Right hindlimb (tissue), 1 donor: ENCODE measurements at regions not wholly inside any gene's neighbourhood (a gene's known extent, or its start where the extent isn't known, plus 50 kb on each side); places are given as distances from the start of the nearest gene placed in this dataset.
"Not testable (repeated sequence)": the region's sequence is repeated elsewhere in the genome, so short reads cannot be mapped to it uniquely, and the experiment has no call there.

Experiments
- DNase-seq: peaks from one replicate; pipeline ENCODE4 v3.0.0-alpha.2; 2018

DNA sequence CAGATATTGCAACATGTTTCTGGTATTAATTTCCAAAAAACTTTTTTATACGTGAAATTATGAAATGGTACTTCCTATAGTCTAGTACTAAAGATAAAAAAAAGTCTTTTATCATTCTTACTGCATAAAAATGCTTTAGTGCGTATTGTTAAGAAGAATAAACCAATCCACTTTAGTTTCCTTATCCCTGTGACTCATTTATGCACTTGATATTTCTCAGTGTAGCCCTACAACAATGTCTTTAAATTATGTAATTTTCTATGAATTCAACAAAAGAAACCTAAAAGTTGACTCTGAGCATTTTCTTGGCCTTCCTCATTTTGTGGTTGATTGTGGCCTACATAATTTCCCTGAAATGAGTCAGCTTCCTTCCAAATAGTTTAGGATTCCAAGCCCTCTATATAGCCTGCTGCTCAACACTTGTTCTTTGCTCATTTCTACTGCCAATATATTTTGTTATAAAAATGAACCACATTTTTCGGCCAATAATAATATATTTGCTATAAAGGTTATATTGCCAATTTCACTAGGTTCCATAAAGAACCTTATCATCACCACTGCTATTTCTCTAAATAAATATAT lies 961.7 kb upstream of the ADAMTS5 start:
- not testable (repeated sequence) for DNase-seq

DNA sequence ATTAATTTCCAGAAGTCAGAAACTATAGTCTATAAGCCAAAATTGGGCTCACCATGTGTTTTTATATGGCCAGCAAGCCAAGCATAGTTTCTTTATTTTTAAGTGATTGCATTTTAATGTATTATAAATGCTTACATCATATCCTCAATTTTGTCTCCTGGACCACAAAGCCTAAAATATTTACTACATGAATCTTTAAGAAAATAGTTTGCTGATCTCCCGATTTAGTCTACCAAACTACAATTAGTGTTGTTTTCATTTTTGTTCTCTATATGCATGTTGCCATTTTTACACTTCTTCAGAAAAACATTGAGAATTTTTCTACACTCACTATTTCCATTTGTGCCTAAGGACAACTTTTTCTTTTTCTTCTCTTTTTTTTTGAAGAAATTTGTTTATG lies 954.5 kb upstream of the ADAMTS5 start:
- DNase-seq, result not testable (repeated sequence)

DNA sequence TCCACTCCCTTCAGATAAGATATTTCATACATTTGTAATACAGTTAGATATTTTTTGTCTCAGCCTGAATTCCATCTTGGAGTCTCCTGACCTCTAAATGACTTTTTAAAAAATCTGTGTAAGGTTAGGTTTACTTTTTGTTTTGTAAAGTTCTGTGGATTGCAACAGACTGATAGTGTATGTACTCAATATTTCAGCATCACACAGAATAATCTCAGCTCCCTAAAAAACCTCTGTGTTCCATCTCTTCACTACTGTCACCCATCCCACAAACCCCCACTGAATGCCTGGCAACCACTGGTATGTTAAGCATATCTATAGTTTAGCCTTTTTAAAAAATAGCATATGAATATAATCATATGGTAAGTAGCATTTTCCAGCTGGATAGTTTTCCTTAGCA lies 951.1 kb upstream of the ADAMTS5 start:
- DNase-seq, result not testable (repeated sequence)

DNA sequence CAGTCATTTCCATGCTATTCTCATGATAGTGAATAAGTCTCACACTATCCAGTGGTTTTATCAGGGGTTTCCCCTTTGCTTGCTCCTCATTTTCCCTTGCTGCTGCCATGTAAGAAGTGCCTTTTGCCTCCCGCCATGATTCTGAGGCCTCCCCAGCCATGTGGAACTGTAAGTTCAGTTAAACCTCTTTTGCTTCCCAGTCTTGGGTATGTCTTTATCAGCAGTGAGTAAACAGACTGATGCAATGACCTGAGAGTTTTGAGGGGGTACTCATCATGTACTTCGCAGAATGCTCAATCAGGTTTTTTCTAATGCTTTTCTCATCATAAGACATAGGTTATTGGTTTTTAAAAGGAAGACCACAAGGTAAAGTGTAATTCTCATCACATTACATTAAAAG lies 949.4 kb upstream of the ADAMTS5 start:
- not testable (repeated sequence) for DNase-seq

DNA sequence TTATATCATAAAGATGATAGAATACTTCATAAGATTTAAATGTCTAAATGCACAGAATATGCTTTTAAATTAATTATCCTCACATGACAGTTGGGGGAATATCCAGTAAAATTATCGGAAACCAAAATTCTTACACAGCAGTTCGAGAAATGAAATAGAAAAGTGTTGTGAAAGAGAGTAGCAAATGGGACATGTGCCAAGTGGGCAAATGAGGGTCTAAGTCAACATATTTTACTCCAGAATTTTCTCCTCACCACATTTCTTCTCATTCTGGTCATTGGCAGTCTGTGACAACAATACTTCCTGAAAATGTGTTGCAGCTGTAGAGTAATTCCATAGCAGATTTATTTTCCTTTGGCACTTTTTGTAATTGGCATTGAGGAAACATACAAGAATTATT lies 945.2 kb upstream of the ADAMTS5 start:
- not testable (repeated sequence) for DNase-seq

DNA sequence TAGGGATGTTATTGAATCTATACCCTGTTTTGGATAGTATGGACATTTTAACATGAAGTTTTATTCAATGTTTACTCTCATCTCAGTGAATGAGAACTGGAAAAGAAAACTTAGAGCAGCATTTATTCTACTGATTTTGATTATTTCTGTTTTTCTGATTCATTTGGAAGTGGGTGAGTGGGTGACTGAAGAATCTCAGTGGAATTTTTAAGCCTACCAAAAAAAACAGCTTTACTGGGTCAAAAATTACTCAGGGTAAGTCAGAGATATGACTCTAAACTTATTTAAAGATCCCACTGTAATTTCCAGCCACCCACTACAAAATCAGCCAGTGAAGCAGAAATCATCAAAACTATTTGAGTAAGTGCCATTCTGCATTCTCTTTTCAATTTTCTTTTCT lies 942.6 kb upstream of the ADAMTS5 start:
- not testable (repeated sequence) for DNase-seq

DNA sequence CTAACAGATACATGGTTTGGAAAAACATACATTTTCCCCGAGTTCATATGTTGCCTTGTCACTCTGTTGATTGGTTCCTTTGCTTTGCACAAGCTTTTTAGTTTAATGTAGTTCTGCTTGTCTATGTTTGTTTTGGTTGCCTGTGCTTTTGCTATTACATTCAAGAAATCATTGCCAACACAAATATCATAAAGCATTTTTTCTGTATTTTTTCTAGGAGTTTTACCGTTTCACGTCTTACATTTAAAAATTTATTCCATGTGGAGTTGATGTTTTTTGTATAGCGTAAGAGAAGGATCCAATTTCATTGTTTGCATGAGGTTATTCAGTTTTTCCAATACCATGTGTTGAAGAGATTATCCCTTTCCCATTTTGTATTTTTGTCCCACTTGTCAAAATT lies 941.9 kb upstream of the ADAMTS5 start:
- not testable (repeated sequence) for DNase-seq

DNA sequence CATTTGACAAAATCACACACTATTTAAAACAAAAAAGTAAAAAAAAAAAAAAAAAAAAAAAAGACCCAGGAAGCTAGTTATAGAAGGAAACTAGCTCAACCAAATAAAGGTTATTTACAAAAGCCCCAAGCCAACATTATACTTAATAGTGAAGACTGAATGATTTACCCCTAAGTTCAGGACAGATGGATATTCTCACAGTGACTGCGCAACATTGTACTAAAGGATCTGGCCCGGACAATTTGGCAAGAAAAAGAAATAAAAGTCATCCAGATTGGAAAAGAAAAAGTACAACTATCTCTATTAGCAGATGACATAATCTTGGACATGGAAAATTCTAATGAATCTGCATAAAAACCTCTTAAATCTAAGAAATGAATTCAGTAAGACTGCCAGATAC lies 936.0 kb upstream of the ADAMTS5 start:
- not testable (repeated sequence) for DNase-seq

DNA sequence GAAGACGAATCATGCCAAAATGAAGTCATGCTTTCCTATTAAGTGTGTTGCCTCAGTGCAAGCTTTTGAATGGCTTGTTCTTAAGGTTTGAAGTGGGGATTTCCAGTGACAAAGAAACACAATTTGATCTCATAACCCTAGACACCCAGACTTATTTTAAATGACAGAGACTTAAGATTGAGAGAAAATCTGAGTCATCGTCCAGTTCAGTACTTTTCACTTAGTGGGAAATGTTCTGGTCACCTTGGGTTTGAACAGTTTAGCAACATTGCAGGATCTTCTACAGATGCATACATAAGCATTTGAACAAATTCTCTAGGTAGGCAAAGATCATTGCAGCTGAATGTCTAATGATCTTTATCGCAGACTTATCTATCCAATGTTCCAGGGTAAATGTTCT lies 926.7 kb upstream of the ADAMTS5 start:
- not testable (repeated sequence) for DNase-seq

DNA sequence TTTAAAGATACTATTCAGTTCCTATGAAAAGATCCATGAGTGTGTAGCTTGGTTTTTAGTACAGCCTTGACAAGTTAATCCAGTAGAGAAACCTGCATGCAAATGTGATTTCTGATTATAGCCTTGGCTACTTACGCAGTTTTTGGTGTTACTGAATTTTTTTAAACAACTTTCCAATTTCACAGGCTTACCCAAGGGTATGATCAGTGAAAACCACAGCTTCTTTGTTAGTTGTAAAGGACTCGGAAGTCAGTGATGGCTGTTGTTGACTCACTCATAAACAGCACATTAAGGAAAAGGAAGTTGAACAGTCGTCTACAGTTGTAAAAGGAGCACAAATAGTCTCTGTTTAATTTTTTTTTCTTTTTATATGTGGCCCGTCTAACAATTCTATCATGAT lies 924.6 kb upstream of the ADAMTS5 start:
- not testable (repeated sequence) for DNase-seq

DNA sequence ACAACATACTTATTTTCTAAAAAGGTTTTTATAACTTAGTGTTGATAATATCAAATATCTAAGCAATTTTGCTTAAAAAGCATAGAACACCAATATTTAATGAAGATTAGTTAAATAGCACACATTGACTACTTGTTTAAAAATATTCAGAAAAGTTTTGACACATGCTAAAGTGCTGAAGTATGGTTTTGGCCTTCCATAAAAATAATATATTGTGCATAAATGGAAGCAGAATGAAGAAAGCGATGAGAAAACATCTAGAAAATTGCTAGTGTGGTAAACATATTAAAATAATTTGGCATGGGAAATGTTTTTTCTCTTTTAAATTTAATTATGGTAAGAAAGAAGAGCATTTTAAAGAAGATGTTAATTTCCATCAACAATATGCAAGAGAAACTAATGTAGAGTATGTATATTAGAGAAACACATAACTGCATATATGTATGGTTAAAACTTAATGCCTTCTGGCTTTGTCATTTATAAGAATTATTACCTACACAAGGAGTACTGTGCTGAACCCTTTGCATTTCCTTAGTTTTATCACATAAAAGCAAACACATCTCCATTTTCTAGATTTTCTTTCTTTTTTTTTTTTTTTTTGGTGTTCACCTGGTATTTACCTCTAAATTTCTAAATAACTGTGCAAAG lies 921.0 kb upstream of the ADAMTS5 start:
- DNase-seq, result not testable (repeated sequence)

DNA sequence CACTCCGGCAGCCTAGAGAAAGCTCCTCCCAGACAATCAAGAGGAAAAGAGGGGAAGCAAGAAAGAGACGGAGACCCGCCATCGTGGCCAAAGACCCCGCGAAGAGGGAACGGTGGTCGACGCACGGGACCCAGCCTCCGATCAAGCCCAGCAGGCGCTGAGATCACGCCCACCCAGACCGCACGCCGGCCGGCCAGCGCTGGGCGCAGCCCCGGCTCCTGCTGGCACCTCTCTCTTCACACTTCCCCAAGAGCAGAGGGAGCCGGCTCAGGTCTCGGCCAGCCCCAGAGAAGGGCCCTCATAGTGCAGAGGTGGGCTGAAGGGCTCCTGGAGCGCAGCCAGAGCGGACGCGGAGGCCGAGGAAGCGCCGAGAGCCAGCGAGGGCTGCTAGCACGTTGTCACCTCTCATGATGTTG lies 918.4 kb upstream of the ADAMTS5 start:
- no peak for DNase-seq

DNA sequence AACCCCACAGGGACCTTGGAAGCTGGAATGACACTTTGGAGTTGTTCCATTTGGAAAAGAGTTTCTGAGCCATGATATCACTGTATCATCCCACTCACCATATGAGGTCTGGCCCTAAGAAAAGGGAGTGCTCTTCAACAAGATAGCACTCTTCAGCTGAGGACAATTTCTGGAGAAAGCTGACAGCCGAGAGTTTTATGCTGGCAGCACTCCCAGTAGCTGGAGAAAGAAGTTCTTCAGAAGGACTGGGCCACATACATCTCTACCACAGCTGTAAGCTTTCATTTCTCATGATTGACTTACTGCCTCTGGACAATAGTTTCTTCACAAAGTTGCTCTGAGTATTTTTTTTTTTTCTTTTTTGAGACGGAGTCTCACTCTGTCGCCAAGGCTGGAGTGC lies 914.4 kb upstream of the ADAMTS5 start:
- DNase-seq, result not testable (repeated sequence)

DNA sequence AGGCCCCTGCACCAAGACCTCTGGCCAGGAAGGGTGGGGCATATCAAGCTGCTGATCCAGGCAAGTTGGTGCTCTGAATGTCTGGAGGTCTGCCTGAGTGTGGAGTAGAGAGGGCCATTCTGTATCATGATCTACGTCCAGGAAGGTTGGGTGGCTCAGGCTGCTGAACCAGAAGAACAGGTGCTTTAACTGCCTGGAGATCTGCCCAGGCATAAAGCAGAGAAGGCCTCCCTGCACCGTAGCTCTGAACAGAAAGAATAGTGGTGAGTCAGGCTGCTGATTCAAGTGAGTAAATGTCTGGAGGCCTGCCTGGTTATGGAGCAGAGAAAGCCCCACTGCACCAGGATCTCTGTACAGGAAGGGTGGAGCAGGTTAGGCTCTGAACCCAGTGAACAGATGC lies 905.5 kb upstream of the ADAMTS5 start:
- not testable (repeated sequence) for DNase-seq

DNA sequence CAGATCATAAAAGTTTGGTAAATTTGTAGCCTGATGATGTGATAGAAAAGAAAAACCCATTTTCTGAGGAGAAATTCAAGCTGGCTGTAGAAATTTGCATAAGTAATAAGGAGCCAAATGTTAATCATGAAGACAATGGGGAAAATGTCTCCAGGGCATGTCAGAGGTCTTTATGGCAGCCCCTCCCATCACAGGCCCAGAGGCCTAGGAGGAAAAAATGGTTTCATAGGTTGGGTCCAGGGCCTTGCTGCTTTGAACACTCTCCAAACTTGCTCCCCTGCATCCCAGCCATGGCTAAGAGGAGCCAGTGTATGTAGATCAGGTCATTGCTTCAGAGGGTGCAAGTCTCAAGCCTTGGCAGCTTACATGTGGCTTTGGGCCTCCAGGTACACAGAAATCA lies 903.9 kb upstream of the ADAMTS5 start:
- not testable (repeated sequence) for DNase-seq

DNA sequence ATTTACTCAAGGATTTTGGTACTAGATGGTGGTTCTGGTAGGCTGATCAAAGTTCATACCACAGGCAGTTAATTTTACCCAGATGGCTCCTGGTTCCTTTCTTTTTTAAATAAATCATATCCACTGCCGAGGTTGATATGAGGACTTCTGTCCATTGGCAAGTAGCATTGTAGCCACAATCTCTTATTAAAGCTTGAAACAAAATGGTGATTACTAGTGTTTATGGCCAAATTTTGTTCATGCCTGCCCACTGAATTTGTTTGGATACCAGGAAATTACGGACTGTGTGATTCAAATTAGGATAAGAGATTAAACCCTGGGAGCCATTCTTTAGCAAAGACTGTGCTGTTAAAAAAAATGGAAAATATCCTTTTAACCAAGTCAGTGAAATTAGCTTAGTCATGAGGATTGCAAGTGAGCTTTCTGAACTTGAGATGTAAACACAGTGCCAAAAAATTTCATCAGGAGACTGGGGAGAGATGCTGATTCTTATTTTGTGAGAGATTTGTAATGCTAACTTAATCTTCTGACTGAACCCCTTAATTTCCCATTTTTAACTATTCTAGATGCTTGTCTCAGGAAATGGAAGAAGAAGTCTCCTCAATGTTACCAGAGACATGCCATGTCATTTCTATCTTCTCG lies 893.5 kb upstream of the ADAMTS5 start:
- not testable (repeated sequence) for DNase-seq

DNA sequence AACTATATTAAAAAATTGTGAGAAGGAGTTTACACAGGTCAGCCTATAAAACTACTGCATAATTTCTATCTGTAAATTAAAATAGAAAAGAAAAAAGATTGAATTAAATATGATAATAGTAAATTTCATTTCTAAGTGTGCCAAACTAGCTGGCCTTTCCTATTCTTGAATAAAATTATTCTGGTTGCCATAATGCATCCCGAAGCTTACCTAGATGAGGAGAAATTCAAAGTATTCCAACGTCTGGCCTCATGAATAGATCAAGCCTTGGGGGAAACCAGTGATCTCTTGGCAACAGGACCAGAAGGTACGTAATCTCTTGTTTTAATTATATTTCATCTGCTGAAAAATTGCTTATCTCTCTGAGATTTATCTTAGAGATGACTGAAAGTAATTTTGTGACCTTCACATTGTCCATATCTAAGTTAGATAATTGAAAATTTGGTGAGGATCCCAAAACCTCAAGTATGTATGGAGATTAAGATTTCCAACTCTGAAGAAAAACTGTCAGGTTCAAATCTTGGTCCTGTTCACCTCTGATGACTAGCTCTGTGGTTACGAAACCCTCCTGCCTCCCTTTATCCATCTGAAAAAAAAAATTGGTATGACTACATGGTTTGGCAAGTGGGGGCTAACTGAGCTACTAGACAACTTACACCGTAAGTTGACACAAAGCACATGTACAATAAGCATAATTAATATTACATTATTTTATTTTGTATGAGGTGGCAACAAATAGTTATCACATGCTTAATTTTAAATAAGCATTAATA lies 891.4 kb upstream of the ADAMTS5 start:
- not testable (repeated sequence) for DNase-seq

DNA sequence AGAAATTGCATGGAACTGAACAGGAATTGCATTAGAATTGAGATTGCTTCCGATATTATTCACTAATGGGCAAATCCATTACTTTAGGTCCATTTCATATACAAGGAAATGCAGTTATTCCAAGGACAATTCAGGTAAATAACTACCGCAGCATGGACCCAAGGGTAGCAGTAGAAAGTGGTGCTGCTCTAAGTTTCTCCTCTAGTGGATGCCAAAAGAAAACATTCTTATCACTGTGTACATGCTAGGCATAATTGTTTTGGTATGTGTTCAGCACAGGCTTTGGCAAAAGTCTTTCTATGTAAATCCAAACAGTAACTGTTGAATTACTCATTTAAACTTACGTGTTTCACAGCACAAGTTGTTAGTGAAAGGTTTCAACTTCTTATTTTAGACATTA lies 890.1 kb upstream of the ADAMTS5 start:
- not testable (repeated sequence) for DNase-seq

DNA sequence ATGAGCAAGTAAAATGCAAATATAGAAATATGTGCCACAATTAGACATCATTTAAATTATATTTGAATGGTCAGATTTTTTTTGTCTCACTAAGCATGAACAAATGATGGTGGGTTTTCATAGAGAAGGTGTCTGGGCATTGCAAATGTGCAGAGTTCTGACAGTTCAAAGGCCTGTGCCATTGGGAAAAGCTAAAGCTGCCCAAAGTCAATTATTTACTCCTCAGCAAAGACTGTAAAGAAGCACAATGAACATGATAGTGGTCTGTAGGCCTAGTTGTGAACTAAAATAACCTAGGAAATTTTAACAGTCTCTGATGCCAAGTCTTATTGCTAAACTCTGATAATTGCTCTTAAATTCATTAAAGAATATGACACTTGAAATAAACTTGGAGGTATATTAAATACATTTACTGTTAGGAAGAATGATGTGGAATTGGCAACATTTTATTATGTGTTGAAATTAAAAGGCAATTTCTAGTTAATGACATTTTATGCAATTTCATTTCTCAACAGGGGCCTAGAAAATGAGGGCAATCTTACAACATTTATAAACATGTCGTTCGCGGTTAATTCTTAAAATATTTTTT lies 874.3 kb upstream of the ADAMTS5 start:
- no peak for DNase-seq

DNA sequence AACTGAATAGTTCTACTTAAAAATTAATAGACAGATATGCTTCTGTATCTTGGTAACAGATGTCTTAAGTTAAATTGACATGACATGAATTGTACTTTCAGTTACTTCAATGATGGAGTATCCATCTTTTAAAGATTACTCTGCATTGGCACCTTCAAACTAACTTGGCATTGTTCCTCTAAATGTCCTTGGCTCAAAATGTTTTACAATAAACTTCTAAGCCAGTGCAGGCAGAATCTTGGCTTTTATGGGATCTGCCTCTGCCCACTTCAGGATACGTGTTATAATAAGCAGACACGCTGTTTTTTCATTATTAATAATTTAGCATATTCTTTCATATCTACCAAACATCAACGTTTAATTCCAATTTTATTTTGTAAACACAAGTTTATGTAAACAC lies 873.4 kb upstream of the ADAMTS5 start:
- no peak for DNase-seq

DNA sequence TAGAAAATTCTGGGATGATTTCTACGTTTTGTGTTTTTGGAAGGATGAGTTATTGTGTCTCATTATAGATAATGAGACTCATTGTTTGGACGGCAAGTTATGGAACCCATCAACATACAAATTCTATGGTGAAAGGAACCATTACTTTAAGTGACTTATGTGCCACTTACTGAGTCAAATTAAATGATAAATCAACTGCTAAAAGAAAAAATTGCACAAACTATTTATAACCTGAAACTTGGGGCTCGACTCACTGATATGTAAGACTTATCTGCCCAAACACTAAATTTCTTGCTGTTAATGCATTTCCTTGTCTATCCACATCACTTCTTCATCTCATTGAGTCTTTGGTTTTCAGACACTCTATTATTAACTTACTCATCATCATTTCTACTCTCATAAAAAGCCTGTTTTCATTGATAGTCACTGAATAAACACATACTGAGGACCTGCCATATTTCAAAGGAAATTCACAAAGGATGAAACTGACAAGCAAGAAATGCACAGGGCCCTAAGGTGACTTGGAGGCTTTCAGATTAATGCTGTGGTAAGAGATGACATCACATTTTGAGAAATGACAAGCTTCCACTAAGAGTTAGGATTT lies 872.7 kb upstream of the ADAMTS5 start:
- no peak for DNase-seq

DNA sequence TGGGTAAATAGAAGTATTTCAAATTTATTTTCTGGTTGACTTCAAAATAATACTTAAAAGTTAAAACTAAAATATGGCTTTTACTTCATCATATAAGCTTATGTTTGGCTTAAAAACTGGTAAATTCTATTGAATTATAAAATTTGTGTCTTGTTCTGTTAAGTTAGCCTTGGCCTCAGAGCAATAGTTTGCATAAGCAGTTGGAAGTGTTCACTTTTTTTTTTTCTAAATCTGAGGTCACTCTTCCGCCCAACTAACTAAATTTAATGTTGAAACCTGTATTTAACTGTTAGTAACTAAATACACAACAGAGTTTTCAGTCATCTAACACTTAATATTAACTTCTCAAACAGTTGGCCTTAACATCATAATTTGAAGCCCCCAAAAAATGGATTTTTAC lies 871.7 kb upstream of the ADAMTS5 start:
- DNase-seq, result no peak

DNA sequence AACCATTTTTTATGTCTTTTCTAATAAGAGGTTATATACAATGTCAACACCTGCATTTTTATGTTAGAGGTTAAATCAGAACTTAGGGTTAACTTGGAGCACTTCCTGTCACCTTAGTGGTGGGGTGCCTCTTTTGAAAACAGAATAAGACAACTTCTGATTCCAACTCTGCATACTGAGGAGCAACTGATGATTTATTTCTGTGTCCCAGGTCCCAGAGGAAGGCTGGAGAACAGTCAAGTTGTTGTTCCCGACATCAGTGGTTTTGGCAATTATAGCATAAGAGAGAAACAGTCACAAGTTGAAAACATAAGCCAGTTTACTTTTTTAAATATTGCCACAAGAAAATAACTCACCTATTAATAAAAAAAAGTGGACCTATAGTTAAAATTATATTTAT lies 871.0 kb upstream of the ADAMTS5 start:
- no peak for DNase-seq
